ENCODE measurements at regions not wholly inside any gene's neighbourhood (a gene's known extent, or its start where the extent isn't known, plus 50 kb on each side); places are given as distances from the start of the nearest gene placed in this dataset.

GRCh38 chr9:111099199-111100008 is 61.1 kb upstream of the LPAR1 start:
- no peaks in the 10 kb centered on the region for H3K4me1 ChIP-seq (ENCODE audit: insufficient read depth, low read length, severe bottlenecking)
- no peak overlapping the region for H3K27ac ChIP-seq (ENCODE audit: low read depth, low read length, poor library complexity, severe bottlenecking)
- H3K36me3 ChIP-seq (ENCODE audit: insufficient read depth, low read length), result no peaks in the 10 kb centered on the region
- H3F3A ChIP-seq (ENCODE audit: insufficient read depth, low read length), result no peaks in the 10 kb centered on the region
- no peak overlapping the region for H2AFZ ChIP-seq (ENCODE audit: low read length)
- H3K9me3 ChIP-seq (ENCODE audit: low read length), result no peaks in the 10 kb centered on the region
- 0 out of 2 replicates have a peak, but pooled peaks cover 1% of the 10 kb centered on the region for H3K27me3 ChIP-seq (ENCODE audit: insufficient read depth, low read length)
- no peaks in the 10 kb centered on the region for H3K79me2 ChIP-seq (ENCODE audit: insufficient read depth, low read length)
- H3K9ac ChIP-seq (ENCODE audit: low read length), result no peak overlapping the region
- no peak overlapping the region for H3K4me2 ChIP-seq (ENCODE audit: low read length)
- H3K4me3 ChIP-seq (ENCODE audit: low read depth, low read length, poor library complexity, severe bottlenecking), result no peak overlapping the region
- TF ChIP-seq EZH2 (IDR thresholded peaks at IDR 0.05; ENCODE audit: borderline replicate concordance, low read length), result no peak
- TF ChIP-seq CTCF (IDR thresholded peaks at IDR 0.05; ENCODE audit: low read length), result no peak
- no peaks in the 10 kb centered on the region for H3K9me2 ChIP-seq (ENCODE audit: low read depth, low read length)
- H4K20me1 ChIP-seq (ENCODE audit: insufficient read depth, low read length), result no peaks in the 10 kb centered on the region

GRCh38 chr9:111098093-111098492 is 59.8 kb upstream of the LPAR1 start:
- no peaks in the 10 kb centered on the region for H3K4me1 ChIP-seq (ENCODE audit: insufficient read depth, low read length, severe bottlenecking)
- H3K4me3 ChIP-seq (ENCODE audit: low read depth, low read length, poor library complexity, severe bottlenecking), result no peak overlapping the region
- 0 out of 2 replicates have a peak, but pooled peaks cover 3% of the 10 kb centered on the region for H3K27me3 ChIP-seq (ENCODE audit: insufficient read depth, low read length)
- H3K27ac ChIP-seq (ENCODE audit: low read depth, low read length, poor library complexity, severe bottlenecking), result no peak overlapping the region
- no peaks in the 10 kb centered on the region for H3K79me2 ChIP-seq (ENCODE audit: insufficient read depth, low read length)
- no peaks in the 10 kb centered on the region for H4K20me1 ChIP-seq (ENCODE audit: insufficient read depth, low read length)
- no peak overlapping the region for H3K9ac ChIP-seq (ENCODE audit: low read length)
- H3F3A ChIP-seq (ENCODE audit: insufficient read depth, low read length), result no peaks in the 10 kb centered on the region
- H2AFZ ChIP-seq (ENCODE audit: low read length), result no peak overlapping the region
- no peaks in the 10 kb centered on the region for H3K9me2 ChIP-seq (ENCODE audit: low read depth, low read length)
- TF ChIP-seq EZH2 (IDR thresholded peaks at IDR 0.05; ENCODE audit: borderline replicate concordance, low read length) (no peak), CTCF (IDR thresholded peaks at IDR 0.05; ENCODE audit: low read length) (no peak)
- no peaks in the 10 kb centered on the region for H3K36me3 ChIP-seq (ENCODE audit: insufficient read depth, low read length)
- no peak overlapping the region for H3K4me2 ChIP-seq (ENCODE audit: low read length)
- H3K9me3 ChIP-seq (ENCODE audit: low read length), result no peaks in the 10 kb centered on the region

- Histone ChIP-seq H3K4me2 (ENCODE audit: low read length) (no peak overlapping the region), H3K27me3 (ENCODE audit: insufficient read depth, low read length) (0 out of 2 replicates have a peak, but pooled peaks cover 3% of the 10 kb centered on the region), H2AFZ (ENCODE audit: low read length) (no peak overlapping the region), H3F3A (ENCODE audit: insufficient read depth, low read length) (no peaks in the 10 kb centered on the region), H3K4me3 (ENCODE audit: low read depth, low read length, poor library complexity, severe bottlenecking) (no peak overlapping the region), H3K36me3 (ENCODE audit: insufficient read depth, low read length) (no peaks in the 10 kb centered on the region), H3K4me1 (ENCODE audit: insufficient read depth, low read length, severe bottlenecking) (no peaks in the 10 kb centered on the region), H3K27ac (ENCODE audit: low read depth, low read length, poor library complexity, severe bottlenecking) (no peak overlapping the region), H4K20me1 (ENCODE audit: insufficient read depth, low read length) (no peaks in the 10 kb centered on the region), H3K9me2 (ENCODE audit: low read depth, low read length) (no peaks in the 10 kb centered on the region), H3K9ac (ENCODE audit: low read length) (no peak overlapping the region), H3K9me3 (ENCODE audit: low read length) (no peaks in the 10 kb centered on the region), H3K79me2 (ENCODE audit: insufficient read depth, low read length) (no peaks in the 10 kb centered on the region)
- no peak for TF ChIP-seq CTCF (IDR thresholded peaks at IDR 0.05; ENCODE audit: low read length)
- TF ChIP-seq EZH2 (IDR thresholded peaks at IDR 0.05; ENCODE audit: borderline replicate concordance, low read length), result no peak
These were observed 57.8 kb upstream of the LPAR1 start for GRCh38 chr9:111096051-111096450.
